Activated CD8-positive, alpha-beta memory T cell treated with anti-CD3 and anti-CD28 coated beads for 24 hours (primary cell): ENCODE measurements at regions not wholly inside any gene's neighbourhood (a gene's known extent, or its start where the extent isn't known, plus 50 kb on each side); places are given as distances from the start of the nearest gene placed in this dataset.
"Not testable (repeated sequence)": the region's sequence is repeated elsewhere in the genome, so short reads cannot be mapped to it uniquely, and the experiment has no call there.

ENCODE experiments used
- DNase-seq: peaks from one replicate; pipeline ENCODE4 v3.0.0-alpha.2; 2020

DNA sequence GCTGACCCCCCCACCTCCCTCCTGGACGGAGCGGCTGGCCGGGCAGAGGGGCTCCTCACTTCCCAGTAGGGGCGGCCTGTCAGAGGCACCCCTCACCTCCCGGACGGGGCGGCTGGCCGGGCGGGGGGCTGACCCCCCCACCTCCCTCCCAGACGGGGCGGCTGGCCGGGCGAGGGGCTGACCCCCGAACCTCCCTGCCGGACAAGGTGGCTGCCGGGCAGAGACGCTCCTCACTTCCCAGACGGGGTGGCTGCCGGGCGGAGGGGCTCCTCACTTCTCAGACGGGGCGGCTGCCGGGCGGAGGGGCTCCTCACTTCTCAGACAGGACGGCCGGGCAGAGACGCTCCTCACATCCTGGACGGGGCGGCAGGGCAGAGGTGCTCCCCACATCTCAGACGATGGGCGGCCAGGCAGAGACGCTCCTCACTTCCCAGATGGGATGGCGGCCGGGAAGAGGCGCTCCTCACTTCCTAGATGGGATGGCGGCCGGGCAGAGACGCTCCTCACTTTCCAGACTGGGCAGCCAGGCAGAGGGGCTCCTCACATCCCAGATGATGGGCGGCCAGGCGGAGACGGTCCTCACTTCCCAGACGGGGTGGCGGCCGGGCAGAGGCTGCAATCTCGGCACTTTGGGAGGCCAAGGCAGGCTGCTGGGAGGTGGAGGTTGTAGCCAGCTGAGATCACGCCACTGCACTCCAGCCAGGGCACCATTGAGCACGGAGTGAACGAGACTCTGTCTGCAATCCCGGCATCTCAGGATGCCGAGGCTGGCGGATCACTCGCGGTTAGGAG, 66.2 kb upstream of the PAPPA2 start:
- not testable (repeated sequence) for DNase-seq

- DNase-seq = no peak
Observed at GRCh38 chr1:176391621-176392020, 71.4 kb upstream of the PAPPA2 start.

DNA sequence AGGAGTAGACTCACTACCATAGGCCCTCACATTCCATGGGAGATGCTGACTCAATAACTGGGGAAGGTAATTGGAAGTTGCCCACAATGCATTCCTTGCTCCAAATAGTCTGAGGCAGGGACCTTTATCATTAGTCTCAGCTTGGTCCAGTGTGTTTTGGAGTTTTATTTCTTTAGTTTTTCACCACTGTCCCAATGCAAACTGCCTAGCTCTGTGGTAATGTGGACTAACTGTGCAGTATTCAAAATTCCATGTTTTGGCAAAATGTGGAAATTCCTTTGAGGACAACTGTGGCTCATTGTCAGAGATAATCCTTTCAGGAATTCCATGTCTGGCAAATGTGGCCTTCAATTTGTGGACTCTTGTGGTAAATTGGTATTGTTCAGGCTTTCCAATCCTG, 78.1 kb upstream of the PAPPA2 start:
- DNase-seq = no peak

GRCh38 chr1:176382163-176382562, 80.8 kb upstream of the PAPPA2 start:
- DNase-seq = no peak

DNA sequence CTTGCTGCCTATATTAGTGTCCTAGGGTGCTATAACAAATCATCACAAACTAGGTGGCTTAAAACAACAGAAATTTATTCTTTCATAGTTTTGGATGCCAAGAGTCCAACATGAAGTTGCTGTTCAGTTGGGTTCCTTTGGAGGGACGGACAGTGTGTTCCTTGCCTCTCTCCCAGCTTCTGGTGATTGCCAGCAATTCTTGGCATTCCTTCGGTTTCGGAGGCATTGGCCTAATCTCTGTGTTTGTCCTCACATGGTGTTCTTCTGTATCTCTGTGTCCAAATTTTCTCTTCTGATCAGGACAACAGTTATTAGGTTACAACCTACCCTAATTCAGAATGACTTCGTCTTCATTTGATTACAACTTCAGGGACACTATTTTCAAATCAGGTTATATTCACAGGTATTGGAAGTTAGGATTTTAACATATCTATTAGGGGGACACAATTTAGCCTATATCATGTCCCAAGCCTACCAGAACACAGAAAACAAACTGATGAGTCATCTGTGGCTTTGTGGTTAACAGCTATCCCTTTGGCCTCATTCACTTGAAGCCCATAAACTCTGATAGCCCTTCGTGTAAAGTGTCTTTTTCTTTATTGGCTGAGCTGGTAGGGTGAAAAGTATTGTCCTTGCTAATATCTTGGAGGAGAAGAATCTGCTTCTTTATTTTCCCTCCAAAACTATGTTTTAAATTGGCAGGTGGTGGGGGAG, 83.2 kb upstream of the PAPPA2 start:
- DNase-seq = no peak

- DNase-seq = peak; percentile 76
Observed at GRCh38 chr1:176374967-176375569, 87.9 kb upstream of the PAPPA2 start.

GRCh38 chr1:176364236-176364905, 98.6 kb upstream of the PAPPA2 start:
- no peak for DNase-seq

- DNase-seq = not testable (repeated sequence)
Observed at GRCh38 chr1:176349135-176349715, 113.8 kb upstream of the PAPPA2 start.

DNA sequence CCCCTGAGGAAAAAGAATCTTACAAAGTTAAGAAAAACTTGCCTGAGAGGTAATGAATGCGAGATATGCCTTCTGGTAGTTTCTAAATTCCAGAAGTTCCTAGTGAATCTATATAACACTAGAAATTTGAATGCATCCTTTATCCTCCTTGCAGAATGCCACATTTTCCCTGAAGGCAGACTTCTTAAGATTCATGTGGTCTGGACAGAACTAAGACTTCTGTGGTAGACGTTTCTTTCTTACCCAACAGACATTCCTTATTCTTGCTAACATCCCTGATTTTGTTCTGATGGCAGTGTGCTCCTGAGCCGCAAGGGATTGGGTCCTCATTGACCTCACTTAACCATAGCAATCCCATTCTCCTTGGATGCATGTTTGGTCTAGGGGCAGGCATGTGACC, 121.3 kb upstream of the PAPPA2 start:
- DNase-seq = no peak

- DNase-seq = no peak
Observed at GRCh38 chr1:176338877-176339276, 124.1 kb upstream of the PAPPA2 start.

DNA sequence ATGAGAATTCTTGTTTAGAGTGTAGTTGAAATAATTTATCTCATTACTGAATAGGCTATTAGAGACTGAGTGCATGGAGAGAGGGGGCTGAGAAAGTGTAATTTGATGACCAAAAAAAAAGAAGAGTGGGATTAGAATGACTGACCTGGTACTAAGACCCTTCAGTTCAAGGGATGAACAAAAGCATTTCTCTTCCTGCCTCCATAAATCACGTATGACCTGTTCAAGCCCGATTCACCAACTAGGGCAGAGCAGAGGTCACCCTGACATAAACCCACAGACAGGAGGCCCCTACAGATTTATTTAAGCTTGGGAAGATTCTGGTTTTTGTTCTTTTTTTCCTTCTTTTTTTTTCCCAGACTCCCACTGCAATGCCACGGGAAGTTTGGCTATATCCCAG, 123.7 kb upstream of the COP1 start:
- DNase-seq = no peak

GRCh38 chr1:176325664-176326063, 118.6 kb upstream of the COP1 start:
- no peak for DNase-seq

DNA sequence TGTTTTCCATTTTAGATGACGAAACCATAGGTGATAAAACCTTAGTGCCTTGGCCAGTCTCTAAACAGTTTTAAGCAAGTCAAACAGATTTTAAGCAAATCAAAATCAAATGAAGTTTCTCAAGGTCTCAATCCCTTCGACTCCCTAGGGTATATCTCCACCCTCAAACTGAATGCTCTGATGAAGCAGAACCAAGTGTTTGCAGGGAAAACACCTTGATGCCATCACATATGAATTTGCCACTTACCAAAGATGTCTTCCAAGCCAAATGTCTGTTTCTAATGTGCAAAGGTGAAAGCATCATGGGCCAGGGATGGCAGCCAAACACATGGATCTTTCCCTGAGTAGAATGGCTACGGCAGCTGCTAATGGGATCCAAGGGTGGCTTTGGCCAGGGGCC, 116.4 kb upstream of the COP1 start:
- no peak for DNase-seq

DNA sequence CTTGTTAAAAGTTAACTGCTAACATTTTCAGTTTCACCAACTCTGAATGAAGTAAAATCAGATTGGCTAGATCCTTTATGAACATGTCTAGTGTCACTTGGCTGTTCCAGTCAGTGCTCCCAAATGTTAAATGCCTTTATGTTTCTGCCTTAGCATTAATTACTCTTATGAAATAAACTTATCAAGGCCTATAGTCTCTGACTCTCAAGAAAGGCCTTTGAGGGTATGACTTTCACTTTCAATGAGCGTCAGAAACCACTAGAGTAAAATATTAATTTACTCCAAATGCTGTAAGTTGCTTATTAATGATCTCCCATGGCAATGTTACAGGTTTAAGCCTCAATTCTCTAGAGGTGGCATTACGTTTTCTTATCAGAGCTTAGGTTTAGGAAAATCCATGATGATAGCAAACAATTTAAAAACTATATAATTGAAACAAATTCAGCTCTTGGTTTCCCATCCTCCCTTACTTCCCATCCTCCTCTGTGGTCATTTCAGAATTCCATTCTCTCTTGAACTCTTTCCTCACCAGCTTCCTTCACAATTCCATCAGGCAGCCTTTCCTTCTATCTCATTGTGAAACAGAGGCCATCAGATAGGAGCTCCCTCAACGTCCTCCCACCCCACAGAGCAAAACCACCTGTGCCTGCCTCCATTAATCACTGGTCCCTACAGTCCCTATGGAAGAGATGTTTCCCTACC, 108.6 kb upstream of the COP1 start:
- DNase-seq = no peak

GRCh38 chr1:176296602-176297001, 89.5 kb upstream of the COP1 start:
- DNase-seq = not testable (repeated sequence)

GRCh38 chr1:176285996-176286395, 78.9 kb upstream of the COP1 start:
- no peak for DNase-seq

DNA sequence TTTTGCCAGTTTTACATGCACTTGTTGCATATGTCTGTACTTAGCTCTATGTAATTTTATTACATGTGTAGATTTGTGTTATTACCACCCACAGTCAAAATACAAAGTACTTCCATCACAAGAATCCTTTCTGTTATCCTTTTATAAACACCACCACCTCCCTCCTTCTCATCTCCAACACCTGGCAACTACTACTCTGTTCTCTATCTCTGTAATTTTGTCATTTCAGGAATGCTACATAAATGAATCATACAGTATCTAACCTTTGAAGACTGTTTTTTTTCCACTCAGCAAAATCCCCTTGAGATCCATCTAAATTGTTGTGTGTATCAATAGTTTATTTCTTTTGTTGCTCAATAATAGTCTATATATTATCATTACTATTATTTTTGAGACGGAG, 64.5 kb upstream of the COP1 start:
- DNase-seq = no peak
